Retinal pigment epithelial cell (primary cell): ENCODE measurements at regions not wholly inside any gene's neighbourhood (a gene's known extent, or its start where the extent isn't known, plus 50 kb on each side); places are given as distances from the start of the nearest gene placed in this dataset.
"Not testable (repeated sequence)": the region's sequence is repeated elsewhere in the genome, so short reads cannot be mapped to it uniquely, and the experiment has no call there.

Experiments used
- DNase-seq: peaks from one replicate; pipeline ENCODE4 v3.0.0-alpha.2; 2010; ENCODE audit warnings: low read depth
- H3K4me3 ChIP-seq: 2 replicates; pipeline ENCODE4 v1.5.1; 2011; ENCODE audit warnings: mild to moderate bottlenecking, low read length, control low read depth, moderate library complexity
- CTCF ChIP-seq: conservative IDR thresholded peaks from 2 replicates; pipeline ENCODE4 v1.5.1; 2011; ENCODE audit warnings: low read depth, low read length, control low read depth, inconsistent platforms

- no peak for TF ChIP-seq CTCF
- no peak for DNase-seq
- no peak overlapping the region for H3K4me3 ChIP-seq
Observed at GRCh38 chr13:37294472-37294871, 189.0 kb upstream of the CSNK1A1L start.

- no peak for TF ChIP-seq CTCF
- DNase-seq, result no peak
- no peak overlapping the region for H3K4me3 ChIP-seq
Observed at GRCh38 chr13:37293295-37293694, 187.8 kb upstream of the CSNK1A1L start.

DNA sequence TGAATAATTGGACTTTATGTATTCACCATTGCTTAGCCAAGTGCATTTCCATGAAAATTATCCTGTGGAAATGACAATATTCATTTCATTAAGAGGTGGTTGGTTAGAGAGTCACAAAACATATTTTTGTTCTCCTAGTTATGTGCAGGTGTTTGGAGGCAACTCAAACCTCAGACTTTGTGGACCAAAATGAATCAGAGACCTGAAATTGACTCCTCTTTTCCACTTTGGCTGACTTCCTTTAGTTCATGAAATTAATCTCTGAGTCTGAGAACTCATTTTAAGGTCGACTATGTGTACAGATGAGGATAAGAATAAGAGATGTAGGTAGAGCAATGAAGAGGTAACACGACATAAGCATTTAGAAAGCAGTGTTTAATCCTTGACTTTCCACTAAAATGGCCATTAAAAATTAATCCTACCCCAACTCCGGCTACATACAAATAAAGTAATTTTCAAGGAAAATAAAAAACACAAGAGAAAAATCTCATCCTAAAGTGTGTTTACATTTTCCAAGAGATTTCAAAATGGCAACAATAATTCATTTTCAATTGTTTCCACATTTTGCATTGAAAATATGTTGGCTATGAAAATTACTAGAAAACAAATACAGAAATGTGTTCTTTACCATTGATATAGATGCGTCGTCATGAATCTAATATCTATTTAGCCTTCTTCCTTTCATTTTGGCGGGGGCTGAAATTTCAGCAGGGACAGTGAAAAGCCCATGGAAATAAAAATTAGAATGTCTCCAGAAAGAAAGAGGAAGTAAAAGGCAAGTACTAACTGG lies 185.4 kb upstream of the CSNK1A1L start:
- TF ChIP-seq CTCF, result no peak
- DNase-seq, result no peak

DNA sequence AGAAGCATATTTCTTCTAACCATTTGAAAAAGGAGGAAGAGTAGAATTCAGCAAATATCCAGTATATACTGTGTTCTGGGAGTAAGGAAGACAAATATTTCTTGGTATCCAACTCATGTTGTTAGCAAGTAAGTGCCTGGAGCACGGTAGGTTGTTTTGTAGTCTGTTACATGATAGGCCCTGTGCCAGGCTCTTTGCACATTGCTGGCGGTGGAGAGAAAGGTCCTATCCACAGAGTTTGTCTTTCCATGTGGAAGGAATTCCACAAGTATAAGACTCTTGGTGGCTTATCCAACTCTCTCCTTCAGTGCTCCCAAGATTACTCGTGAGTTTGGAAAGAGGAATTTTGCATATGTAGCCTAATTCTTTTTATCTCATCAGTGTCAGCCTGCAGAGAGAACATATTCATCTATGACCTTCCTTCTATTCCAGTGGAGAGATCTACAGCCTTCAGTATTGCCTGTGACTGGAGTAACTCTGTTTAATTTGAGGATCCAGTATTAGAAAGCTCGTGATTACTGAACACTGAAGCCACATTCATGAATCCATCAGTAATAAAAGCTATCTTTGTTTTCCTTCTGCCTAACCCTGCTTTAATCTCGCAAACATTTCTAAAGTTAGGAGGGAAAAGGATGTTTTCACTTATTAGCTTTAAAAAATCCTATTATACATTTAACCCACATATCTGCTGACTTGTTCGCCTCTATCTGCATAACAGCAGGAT lies 183.9 kb upstream of the CSNK1A1L start:
- no peak for DNase-seq
- TF ChIP-seq CTCF, result no peak
- H3K4me3 ChIP-seq, result no peak overlapping the region

More for the DNA sequence above, 185.4 kb upstream of the CSNK1A1L start:
- H3K4me3 ChIP-seq, result no peak overlapping the region

- DNase-seq, result no peak
- H3K4me3 ChIP-seq, result no peak overlapping the region
- TF ChIP-seq CTCF, result no peak
Observed at GRCh38 chr13:37288057-37288720, 182.7 kb upstream of the CSNK1A1L start.

DNA sequence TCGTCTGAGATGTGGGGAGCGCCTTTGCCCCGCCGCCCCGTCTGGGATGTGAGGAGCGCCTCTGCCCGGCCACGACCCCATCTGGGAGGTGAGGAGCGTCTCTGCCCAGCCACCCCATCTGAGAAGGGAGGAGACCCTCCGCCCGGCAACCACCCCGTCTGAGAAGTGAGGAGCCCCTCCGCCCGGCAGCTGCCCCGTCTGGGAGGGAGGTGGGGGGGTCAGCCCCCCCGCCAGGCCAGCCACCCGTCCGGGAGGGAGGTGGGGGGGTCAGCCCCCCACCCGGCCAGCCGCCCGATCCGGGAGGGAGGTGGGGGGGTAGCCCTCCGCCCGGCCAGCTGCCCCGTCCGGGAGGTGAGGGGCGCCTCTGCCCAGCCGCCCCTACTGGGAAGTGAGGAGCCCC lies 174.8 kb upstream of the CSNK1A1L start:
- not testable (repeated sequence) for DNase-seq, H3K4me3 ChIP-seq

DNA sequence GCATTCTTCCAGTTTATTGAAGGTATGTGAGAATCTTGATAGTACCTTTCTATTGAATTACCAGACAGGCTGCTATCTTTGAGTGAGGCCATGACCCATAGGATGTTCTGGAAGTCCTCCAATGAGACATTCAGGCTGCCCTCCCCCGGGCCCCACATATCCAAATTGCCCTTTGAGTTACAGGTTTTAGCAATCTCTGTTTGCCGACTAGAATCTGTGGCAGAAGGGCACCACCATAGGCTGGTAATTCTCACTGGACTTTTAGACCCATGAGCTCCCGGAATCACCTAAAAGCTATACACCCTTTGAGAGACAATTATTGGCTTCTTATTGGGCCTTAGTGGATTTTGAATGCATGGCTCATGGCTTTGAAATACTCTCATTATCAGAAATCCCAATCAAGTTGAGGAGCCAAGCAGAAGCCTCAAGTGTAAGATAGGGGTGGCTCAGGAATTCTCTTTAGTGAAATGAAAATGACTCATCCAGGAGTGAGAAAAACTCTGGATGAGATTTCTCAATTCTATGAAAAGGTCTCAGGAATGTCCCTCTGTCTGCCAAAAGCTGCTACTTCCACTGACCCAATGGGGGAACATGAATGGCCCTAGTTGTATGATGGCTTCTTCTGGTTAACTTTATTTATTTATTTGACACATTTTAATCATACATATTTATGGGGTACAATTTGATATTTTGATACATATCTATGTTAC lies 172.1 kb upstream of the CSNK1A1L start:
- no peak for DNase-seq
- no peak for TF ChIP-seq CTCF
- no peak overlapping the region for H3K4me3 ChIP-seq
